A549 (cell line): ENCODE measurements at regions not wholly inside any gene's neighbourhood (a gene's known extent, or its start where the extent isn't known, plus 50 kb on each side); places are given as distances from the start of the nearest gene placed in this dataset.
"Not testable (repeated sequence)": the region's sequence is repeated elsewhere in the genome, so short reads cannot be mapped to it uniquely, and the experiment has no call there.

Experiments
- ATAC-seq, 2 experiments: fragments of 200-7000 bp in 1 of 2; fragments of >200 bp in 1 of 2; cut with Nextera tagmentation in 1 of 2; cut with Tn5 transposase in 1 of 2; 3 replicates each; pipeline versions ENCODE4 v1.8.0 to v1.9.1; 2018 to 2020; ENCODE audit warnings: mild to moderate bottlenecking in 1 of 2, moderate library complexity in 1 of 2
- CTCF ChIA-PET: fragments of 300-600 bp; sonication (Branson Sonifier 250); formaldehyde crosslinking; extraction: SDS; loops from one replicate; lab custom pipeline; 2021; ENCODE audit warnings: antibody characterized with exemption, inconsistent platforms; lab: Yijun Ruan, JAX
- POLR2A ChIA-PET: fragments of 350-600 bp; formaldehyde crosslinking; extraction: SDS; loops from one replicate; lab custom pipeline; 2021; ENCODE audit warnings: antibody characterized with exemption, inconsistent platforms; lab: Yijun Ruan, JAX
- DNase-seq, 2 experiments: peaks; one replicate each; pipeline versions ENCODE4 v3.0.0 to v3.0.0-alpha.2; 2011 to 2016; ENCODE audit warnings: low read depth in 1 of 2, low spot score in 1 of 2
- FAIRE-seq: peaks from 2 replicates; lab custom pipeline; 2011; peaks lifted over from hg19 to GRCh38; lab: Jason Lieb, UNC
- H3K27ac ChIP-seq, 2 experiments: fragments of >200 bp; sonication (Bioruptor Twin); formaldehyde crosslinking; 3 replicates each; pipeline ENCODE4 v1.5.1; 2016 to 2017
- H3K4me1 ChIP-seq: fragments of >200 bp; sonication (Bioruptor Twin); formaldehyde crosslinking; 3 replicates; pipeline ENCODE4 v1.6.1; 2016
- H3K4me2 ChIP-seq: fragments of >200 bp; sonication (Bioruptor Twin); formaldehyde crosslinking; 3 replicates; pipeline ENCODE4 v1.6.1; 2016
- H3K4me3 ChIP-seq: fragments of >200 bp; sonication (Bioruptor Twin); formaldehyde crosslinking; 3 replicates; pipeline ENCODE4 v1.5.1; 2016
- H3K9me3 ChIP-seq: fragments of >200 bp; sonication (Bioruptor Twin); formaldehyde crosslinking; 3 replicates; pipeline ENCODE4 v1.6.1; 2016
- BHLHE40 ChIP-seq: IDR thresholded peaks from 2 replicates; pipeline ENCODE4 v1.6.1; 2012; ENCODE audit warnings: low read depth, low read length, inconsistent platforms
- CEBPB ChIP-seq, 2 experiments: fragments of >200 bp in 1 of 2; sonication (Bioruptor Twin) in 1 of 2; formaldehyde crosslinking in 1 of 2; IDR thresholded peaks; 2 replicates each; pipeline ENCODE4 v1.6.1; 2012 to 2016
- FOXS1 ChIP-seq: fragments of 250-450 bp; sonication (Bioruptor Pico); IDR thresholded peaks from 2 replicates; pipeline ENCODE4 v1.5.0; 2020; ENCODE audit warnings: mild to moderate bottlenecking, moderate library complexity
- HDAC2 ChIP-seq: fragments of 200-600 bp; sonication (generic); IDR thresholded peaks from 2 replicates; pipeline ENCODE4 v1.6.1; 2016
- HMGXB4 ChIP-seq: fragments of 250-450 bp; sonication (Bioruptor Pico); IDR thresholded peaks from 2 replicates; pipeline ENCODE4 v1.5.0; 2021; ENCODE audit warnings: mild to moderate bottlenecking, moderate library complexity, borderline replicate concordance
- JUN ChIP-seq, 2 experiments: fragments of >200 bp; sonication (Bioruptor Twin); formaldehyde crosslinking; IDR thresholded peaks; 2 replicates in 1 of 2; 3 replicates in 1 of 2; pipeline ENCODE4 v1.6.1; 2016 to 2017
- KDM5A ChIP-seq: fragments of 200-600 bp; sonication (generic); IDR thresholded peaks from 2 replicates; pipeline ENCODE4 v1.6.1; 2016; ENCODE audit warnings: antibody characterized with exemption, mild to moderate bottlenecking
- MAX ChIP-seq: IDR thresholded peaks from 2 replicates; pipeline ENCODE4 v1.6.1; 2012
- NFE2L2 ChIP-seq: fragments of 150-350 bp; conservative IDR thresholded peaks from 2 replicates; pipeline ENCODE4 v1.6.1; 2014; ENCODE audit warnings: low read length
- NR3C1 ChIP-seq: fragments of >200 bp; sonication (Bioruptor Twin); formaldehyde crosslinking; IDR thresholded peaks from 3 replicates; pipeline ENCODE4 v1.6.1; 2017
- PBX3 ChIP-seq: IDR thresholded peaks from 2 replicates; pipeline ENCODE4 v1.6.1; 2012
- POLR2AphosphoS2 ChIP-seq: conservative IDR thresholded peaks from 2 replicates; pipeline ENCODE4 v1.6.1; 2012; ENCODE audit warnings: low read length, improper control_type of control experiment, inconsistent platforms
- RNF2 ChIP-seq: fragments of 200-600 bp; sonication (generic); IDR thresholded peaks from 2 replicates; pipeline ENCODE4 v1.6.1; 2016; ENCODE audit warnings: low read depth, mild to moderate bottlenecking, antibody characterized with exemption, moderate library complexity, borderline replicate concordance
- SREBF2 ChIP-seq: fragments of 450-650 bp; IDR thresholded peaks from 2 replicates; pipeline ENCODE4 v1.6.1; 2014; ENCODE audit warnings: mild to moderate bottlenecking, moderate library complexity
- TP53 ChIP-seq: fragments of 250-450 bp; sonication (Bioruptor Pico); IDR thresholded peaks from 2 replicates; pipeline ENCODE4 v1.5.0; 2021; ENCODE audit warnings: mild to moderate bottlenecking, moderate library complexity
- ZC3H11A ChIP-seq: fragments of 450-650 bp; IDR thresholded peaks from 2 replicates; pipeline ENCODE4 v1.6.1; 2014; ENCODE audit warnings: antibody characterized with exemption, mild to moderate bottlenecking
- ZFP36 ChIP-seq: fragments of 450-650 bp; IDR thresholded peaks from 2 replicates; pipeline ENCODE4 v1.6.1; 2014; ENCODE audit warnings: borderline replicate concordance; ENCODE audit not compliant: partially characterized antibody
- WGBS: methylation state at CpG from one replicate; pipeline ENCODE4 v1.1.6; 2017; ENCODE audit errors: missing lambda C conversion rate; 5-methylcytosine and 5-hydroxymethylcytosine counted together
- TF ChIP-seq, protein P1 (sequence below): fragments of 150-350 bp; IDR thresholded peaks from 2 replicates; pipeline ENCODE4 v1.6.1; 2014; ENCODE audit warnings: low read depth, mild to moderate bottlenecking, low read length
- TF ChIP-seq, protein P2 (sequence below): fragments of >200 bp; sonication (Bioruptor Twin); formaldehyde crosslinking; IDR thresholded peaks from 2 replicates; pipeline ENCODE4 v1.6.1; 2016
- TF ChIP-seq, protein P3 (sequence below): fragments of 450-650 bp; IDR thresholded peaks from 2 replicates; pipeline ENCODE4 v1.6.1; 2014; ENCODE audit warnings: antibody characterized with exemption

GRCh38 chr9:81069038-81069795 is 620.1 kb downstream of the TLE1 start:
- DNase-seq (no peak), FAIRE-seq (no peak), ATAC-seq (no peak)
- no peak overlapping the region for H3K27ac ChIP-seq
- TF ChIP-seq SREBF2 (no peak), ZC3H11A (no peak), MAX (no peak), NFE2L2 (no peak), KDM5A (no peak), FOXS1 (no peak), JUN (IDR thresholded peaks at IDR 0.05) (no peak), CEBPB (IDR thresholded peaks at IDR 0.05) (no peak), HMGXB4 (CRISPR knock-in tag) (no peak), HDAC2 (no peak), PBX3 (no peak), TP53 (CRISPR knock-in tag) (no peak), NR3C1 (no peak), BHLHE40 (no peak), POLR2AphosphoS2 (no peak), RNF2 (no peak)
- TF ChIP-seq, protein P1, sequence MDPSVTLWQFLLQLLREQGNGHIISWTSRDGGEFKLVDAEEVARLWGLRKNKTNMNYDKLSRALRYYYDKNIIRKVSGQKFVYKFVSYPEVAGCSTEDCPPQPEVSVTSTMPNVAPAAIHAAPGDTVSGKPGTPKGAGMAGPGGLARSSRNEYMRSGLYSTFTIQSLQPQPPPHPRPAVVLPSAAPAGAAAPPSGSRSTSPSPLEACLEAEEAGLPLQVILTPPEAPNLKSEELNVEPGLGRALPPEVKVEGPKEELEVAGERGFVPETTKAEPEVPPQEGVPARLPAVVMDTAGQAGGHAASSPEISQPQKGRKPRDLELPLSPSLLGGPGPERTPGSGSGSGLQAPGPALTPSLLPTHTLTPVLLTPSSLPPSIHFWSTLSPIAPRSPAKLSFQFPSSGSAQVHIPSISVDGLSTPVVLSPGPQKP = no peak
- TF ChIP-seq, protein P2, sequence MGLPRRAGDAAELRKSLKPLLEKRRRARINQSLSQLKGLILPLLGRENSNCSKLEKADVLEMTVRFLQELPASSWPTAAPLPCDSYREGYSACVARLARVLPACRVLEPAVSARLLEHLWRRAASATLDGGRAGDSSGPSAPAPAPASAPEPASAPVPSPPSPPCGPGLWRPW = no peak
- TF ChIP-seq, protein P3, sequence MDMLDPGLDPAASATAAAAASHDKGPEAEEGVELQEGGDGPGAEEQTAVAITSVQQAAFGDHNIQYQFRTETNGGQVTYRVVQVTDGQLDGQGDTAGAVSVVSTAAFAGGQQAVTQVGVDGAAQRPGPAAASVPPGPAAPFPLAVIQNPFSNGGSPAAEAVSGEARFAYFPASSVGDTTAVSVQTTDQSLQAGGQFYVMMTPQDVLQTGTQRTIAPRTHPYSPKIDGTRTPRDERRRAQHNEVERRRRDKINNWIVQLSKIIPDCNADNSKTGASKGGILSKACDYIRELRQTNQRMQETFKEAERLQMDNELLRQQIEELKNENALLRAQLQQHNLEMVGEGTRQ = no peak
- CTCF ChIA-PET = no interaction called here
- H3K9me3 ChIP-seq = peaks cover 2% of the 10 kb centered on the region; the same call in 1 of the 3 replicates
- H3K4me2 ChIP-seq = no peak overlapping the region
- POLR2A ChIA-PET = no interaction called here
- H3K4me1 ChIP-seq = no peaks in the 10 kb centered on the region
- H3K4me3 ChIP-seq = no peak overlapping the region
- 71% methylated on average over 3 of the region's 3 CpGs for WGBS

DNA sequence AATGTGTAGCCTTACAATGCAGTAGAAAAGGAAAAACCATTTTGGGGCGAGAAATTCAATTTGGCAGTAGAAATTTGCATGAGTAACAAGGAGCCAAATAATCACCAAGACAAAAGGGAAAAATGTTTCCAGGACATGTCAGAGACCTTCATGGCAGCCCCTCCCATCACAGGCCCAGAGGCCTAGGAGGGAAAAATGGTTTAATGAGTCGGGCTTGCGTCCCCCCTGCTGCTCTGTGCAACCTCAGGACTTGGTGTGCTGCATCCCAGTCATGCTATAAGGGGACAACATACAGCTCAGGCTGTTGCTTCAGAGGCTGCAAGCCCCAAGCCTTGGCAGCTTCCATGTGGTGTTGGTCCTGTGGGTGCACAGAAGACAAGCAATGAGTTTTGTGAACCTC is 626.4 kb downstream of the TLE1 start:
- H3K4me2 ChIP-seq, ATAC-seq, H3K27ac ChIP-seq, POLR2A ChIA-PET: not testable (repeated sequence)
- TF ChIP-seq ZFP36 = peak; percentile 74
- TF ChIP-seq, all 56 proteins: peak for 1; not testable (repeated sequence) for 55
- H3K4me3 ChIP-seq, CTCF ChIA-PET, DNase-seq, H3K4me1 ChIP-seq, FAIRE-seq: not testable (repeated sequence)
- 16% methylated on average over 3 of the region's 3 CpGs for WGBS
- peaks cover 29% of the 10 kb centered on the region for H3K9me3 ChIP-seq
